GM21529 (cell line): ENCODE measurements at regions not wholly inside any gene's neighbourhood (a gene's known extent, or its start where the extent isn't known, plus 50 kb on each side); places are given as distances from the start of the nearest gene placed in this dataset.

Experiments used
- ATAC-seq: cut with Tn5 transposase; IDR thresholded peaks from one replicate; pipeline ENCODE4 v1.9.1; 2021; ENCODE audit not compliant: unreplicated experiment

- no peak for ATAC-seq
Measured at GRCh38 chr5:148941810-148942209, 115.4 kb downstream of the ADRB2 start.

GRCh38 chr5:148949841-148950470 is 112.9 kb downstream of the SH3TC2 start:
- ATAC-seq = no peak

- ATAC-seq = no peak
Measured at GRCh38 chr5:148950471-148950863, 112.4 kb downstream of the SH3TC2 start.

DNA sequence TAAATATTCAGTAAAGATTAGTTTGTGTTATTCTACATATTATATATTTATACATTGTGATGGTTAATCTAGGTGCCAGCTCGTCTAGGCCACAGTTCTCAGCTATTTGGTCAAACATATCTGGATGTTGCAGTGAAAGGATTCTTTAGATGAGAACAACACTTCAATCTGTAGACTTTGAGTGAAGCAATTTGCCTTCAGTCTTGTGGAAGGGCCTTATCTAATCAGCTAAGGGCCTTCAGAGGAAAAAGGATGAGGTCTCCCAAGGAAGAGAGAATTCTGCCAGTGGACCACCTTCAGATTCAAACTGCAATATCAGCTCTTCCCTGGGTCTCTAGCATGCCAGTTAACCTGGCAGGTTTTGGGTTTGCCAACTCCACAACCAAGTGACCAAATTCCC is 112.0 kb downstream of the SH3TC2 start:
- no peak for ATAC-seq

DNA sequence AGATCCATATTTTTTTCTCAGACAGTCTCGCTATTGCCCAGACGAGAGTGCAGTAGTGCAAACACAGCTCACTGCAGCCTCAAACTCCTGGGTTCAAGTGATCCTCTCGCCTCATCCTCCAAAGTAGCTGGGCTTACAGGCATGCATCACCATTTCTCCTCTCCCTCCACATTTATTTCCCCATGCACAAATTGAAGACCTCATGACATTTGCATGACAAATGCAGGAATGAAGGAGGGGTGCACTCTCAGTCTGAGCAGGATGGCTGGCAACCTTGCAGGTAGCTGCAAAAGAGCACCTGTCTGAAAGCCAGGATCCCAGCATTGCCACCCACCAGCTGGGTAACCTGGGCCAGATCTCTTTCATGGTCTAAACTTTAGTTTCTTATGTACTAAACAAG is 111.2 kb downstream of the SH3TC2 start:
- ATAC-seq = no peak

DNA sequence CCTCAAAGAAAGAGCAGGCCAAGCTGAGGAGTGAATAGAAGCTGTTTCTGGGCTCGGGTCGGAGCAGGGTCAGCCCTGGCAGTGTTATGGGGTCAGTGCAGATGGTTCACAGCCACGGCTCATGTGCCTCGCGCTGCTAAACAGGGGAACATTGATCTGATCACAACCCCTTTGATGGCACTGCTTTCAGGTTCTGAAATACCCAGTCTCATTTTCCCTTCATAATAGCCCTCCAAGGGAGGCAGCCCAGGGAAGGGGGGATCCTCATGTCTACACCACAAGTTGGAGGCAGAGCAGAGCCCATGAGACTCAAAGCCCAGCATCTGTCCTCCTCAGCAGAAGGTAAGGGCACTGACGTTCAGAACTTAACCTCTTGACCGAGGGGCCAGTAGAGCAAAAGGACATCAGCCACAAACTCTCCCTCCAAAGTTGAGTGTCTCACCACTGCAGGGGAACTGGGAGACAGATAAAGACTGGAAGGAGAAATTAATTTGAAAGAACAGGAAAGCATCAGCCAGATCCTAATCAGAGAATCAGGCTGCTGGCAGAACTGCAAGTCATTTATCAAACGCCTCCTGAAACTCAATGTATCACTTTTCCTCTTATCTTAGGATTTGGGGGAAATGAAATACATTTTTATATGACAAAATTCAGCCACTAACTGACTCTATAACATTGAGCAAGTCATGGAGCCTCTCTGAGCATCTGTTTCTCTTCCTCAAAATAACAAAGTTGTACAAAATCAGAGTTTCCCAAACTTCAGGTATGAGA is 110.6 kb downstream of the SH3TC2 start:
- ATAC-seq = no peak

DNA sequence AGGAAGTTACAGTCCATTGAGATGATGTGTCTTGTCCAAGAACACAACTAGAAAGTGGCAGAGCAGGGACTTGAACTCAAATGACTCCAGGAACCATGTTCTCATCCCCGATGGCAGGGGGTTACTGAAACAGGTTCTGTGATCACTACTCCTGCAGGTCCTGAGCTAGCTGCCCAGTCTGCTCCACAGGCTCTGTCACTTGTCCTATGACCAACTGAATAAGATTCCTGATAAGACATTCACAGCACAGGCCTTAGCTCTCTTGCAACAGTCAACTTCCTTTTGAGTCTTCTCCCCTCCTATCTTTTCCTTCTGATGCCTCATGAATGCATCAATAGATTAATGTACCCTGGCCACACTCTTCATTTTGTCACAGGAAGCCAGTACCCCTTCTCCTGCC is 109.2 kb downstream of the SH3TC2 start:
- no peak for ATAC-seq
